ENCODE measurements at regions not wholly inside any gene's neighbourhood (a gene's known extent, or its start where the extent isn't known, plus 50 kb on each side); places are given as distances from the start of the nearest gene placed in this dataset.

DNA sequence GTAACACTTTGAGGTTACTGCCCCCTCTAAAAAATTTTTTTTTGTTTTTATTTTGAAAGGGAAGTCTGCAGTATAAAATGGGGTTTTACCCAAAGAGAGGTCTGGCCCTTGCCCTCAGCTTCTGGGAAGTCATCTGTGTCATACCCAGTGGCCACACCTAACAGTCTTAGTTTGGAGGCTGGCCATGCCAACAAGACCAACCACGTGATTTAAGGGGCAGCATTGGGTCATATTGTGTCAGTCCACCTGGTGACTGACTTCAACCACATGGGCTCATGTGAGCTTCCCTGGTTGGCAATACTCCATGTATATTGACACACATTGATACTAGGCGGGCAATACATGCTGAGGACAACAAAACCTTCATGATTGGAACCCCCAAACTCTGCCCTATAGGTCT is 173.9 kb downstream of the GXYLT1 start:
- Histone ChIP-seq H3K4me1 (no peaks in the 10 kb centered on the region), H3K27ac (no peak overlapping the region), H3K27me3 (no peaks in the 10 kb centered on the region), H3K36me3 (no peaks in the 10 kb centered on the region), H3K4me3 (no peak overlapping the region), H3K9me3 (no peaks in the 10 kb centered on the region)
- no peak for DNase-seq (ENCODE audit: low spot score in 2 of 2)
- TF ChIP-seq, protein P1, sequence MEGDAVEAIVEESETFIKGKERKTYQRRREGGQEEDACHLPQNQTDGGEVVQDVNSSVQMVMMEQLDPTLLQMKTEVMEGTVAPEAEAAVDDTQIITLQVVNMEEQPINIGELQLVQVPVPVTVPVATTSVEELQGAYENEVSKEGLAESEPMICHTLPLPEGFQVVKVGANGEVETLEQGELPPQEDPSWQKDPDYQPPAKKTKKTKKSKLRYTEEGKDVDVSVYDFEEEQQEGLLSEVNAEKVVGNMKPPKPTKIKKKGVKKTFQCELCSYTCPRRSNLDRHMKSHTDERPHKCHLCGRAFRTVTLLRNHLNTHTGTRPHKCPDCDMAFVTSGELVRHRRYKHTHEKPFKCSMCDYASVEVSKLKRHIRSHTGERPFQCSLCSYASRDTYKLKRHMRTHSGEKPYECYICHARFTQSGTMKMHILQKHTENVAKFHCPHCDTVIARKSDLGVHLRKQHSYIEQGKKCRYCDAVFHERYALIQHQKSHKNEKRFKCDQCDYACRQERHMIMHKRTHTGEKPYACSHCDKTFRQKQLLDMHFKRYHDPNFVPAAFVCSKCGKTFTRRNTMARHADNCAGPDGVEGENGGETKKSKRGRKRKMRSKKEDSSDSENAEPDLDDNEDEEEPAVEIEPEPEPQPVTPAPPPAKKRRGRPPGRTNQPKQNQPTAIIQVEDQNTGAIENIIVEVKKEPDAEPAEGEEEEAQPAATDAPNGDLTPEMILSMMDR (IDR thresholded peaks at IDR 0.05) = no peak
- intact Hi-C loops (cut with DNase I) = no loop called here

DNA sequence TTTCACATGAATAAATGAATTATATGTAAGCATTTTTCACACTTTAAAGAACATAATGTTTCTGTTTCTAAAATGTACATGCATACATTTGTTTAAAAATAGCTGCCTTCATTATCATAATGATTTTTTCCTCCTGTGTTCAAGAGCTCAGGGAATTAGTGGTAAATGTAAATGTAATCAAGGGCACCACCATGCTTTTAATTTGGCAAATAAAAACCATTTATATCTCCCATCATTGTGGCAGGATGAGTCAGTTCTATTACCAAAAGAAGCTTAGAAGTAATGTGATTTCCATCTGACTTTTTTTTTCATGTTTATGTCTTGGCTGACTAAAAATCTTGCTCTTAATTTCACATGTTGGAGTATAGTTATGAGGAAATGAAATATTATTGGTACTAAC is 176.1 kb downstream of the GXYLT1 start:
- intact Hi-C loops (cut with DNase I) = no loop called here
- no peak overlapping the region for H3K4me3 ChIP-seq
- TF ChIP-seq, protein P1 (IDR thresholded peaks at IDR 0.05) = no peak
- DNase-seq (ENCODE audit: low spot score in 2 of 2) = no peak
- no peaks in the 10 kb centered on the region for H3K36me3 ChIP-seq
- no peaks in the 10 kb centered on the region for H3K9me3 ChIP-seq
- H3K27me3 ChIP-seq = no peaks in the 10 kb centered on the region
- no peaks in the 10 kb centered on the region for H3K4me1 ChIP-seq
- no peak overlapping the region for H3K27ac ChIP-seq

- H3K27ac ChIP-seq = no peak overlapping the region
- no peaks in the 10 kb centered on the region for H3K27me3 ChIP-seq
- no peaks in the 10 kb centered on the region for H3K4me1 ChIP-seq
- H3K9me3 ChIP-seq = no peaks in the 10 kb centered on the region
- DNase-seq (ENCODE audit: low spot score in 2 of 2) = no peak
- TF ChIP-seq, protein P1 (IDR thresholded peaks at IDR 0.05) = no peak
- intact Hi-C loops (cut with DNase I) = no loop called here
- no peak overlapping the region for H3K4me3 ChIP-seq
- H3K36me3 ChIP-seq = no peaks in the 10 kb centered on the region
Observed at GRCh38 chr12:41967668-41968500, 176.8 kb downstream of the GXYLT1 start.

- no peak overlapping the region for H3K4me3 ChIP-seq
- H3K36me3 ChIP-seq = no peaks in the 10 kb centered on the region
- no peaks in the 10 kb centered on the region for H3K9me3 ChIP-seq
- no peak overlapping the region for H3K27ac ChIP-seq
- no peak for DNase-seq (ENCODE audit: low spot score in 2 of 2)
- TF ChIP-seq, protein P1 (IDR thresholded peaks at IDR 0.05) = no peak
- H3K27me3 ChIP-seq = no peaks in the 10 kb centered on the region
- intact Hi-C loops (cut with DNase I) = no loop called here
- H3K4me1 ChIP-seq = no peaks in the 10 kb centered on the region
Observed at GRCh38 chr12:41966916-41967315, 177.8 kb downstream of the GXYLT1 start.

GRCh38 chr12:41966001-41966400 is 178.7 kb downstream of the GXYLT1 start:
- no peaks in the 10 kb centered on the region for H3K27me3 ChIP-seq
- intact Hi-C loops (cut with DNase I) = no loop called here
- no peaks in the 10 kb centered on the region for H3K36me3 ChIP-seq
- no peak overlapping the region for H3K4me3 ChIP-seq
- DNase-seq (ENCODE audit: low spot score in 2 of 2) = no peak
- no peaks in the 10 kb centered on the region for H3K9me3 ChIP-seq
- no peak overlapping the region for H3K27ac ChIP-seq
- TF ChIP-seq, protein P1 (IDR thresholded peaks at IDR 0.05) = no peak
- H3K4me1 ChIP-seq = no peaks in the 10 kb centered on the region

Measured in ascending aorta (tissue), 2 donors.